ENCODE measurements at regions not wholly inside any gene's neighbourhood (a gene's known extent, or its start where the extent isn't known, plus 50 kb on each side); places are given as distances from the start of the nearest gene placed in this dataset.

GRCh38 chr16:9331503-9331902, 240.1 kb downstream of the HAPSTR1 start:
- peaks cover 3% of the 10 kb centered on the region for H3K27me3 Mint-ChIP-seq
- no peak for DNase-seq (ENCODE audit: low spot score, unreplicated experiment)
- TF ChIP-seq CTCF (IDR thresholded peaks at IDR 0.05; ENCODE audit: unreplicated experiment), result no peak
- H3K9me3 Mint-ChIP-seq (ENCODE audit: low read depth), result no peaks in the 10 kb centered on the region
- no peaks in the 10 kb centered on the region for H3K36me3 Mint-ChIP-seq (ENCODE audit: insufficient read depth)
- H3K27ac Mint-ChIP-seq, result no peak overlapping the region
- no peak overlapping the region for H3K4me3 Mint-ChIP-seq (ENCODE audit: low read depth)
- H3K4me1 Mint-ChIP-seq (ENCODE audit: low read depth), result no peaks in the 10 kb centered on the region

GRCh38 chr16:9332574-9333148, 241.2 kb downstream of the HAPSTR1 start:
- Mint-ChIP-seq H3K36me3 (ENCODE audit: insufficient read depth) (no peaks in the 10 kb centered on the region), H3K9me3 (ENCODE audit: low read depth) (no peaks in the 10 kb centered on the region), H3K27me3 (peaks cover 5% of the 10 kb centered on the region), H3K4me1 (ENCODE audit: low read depth) (peaks cover 4% of the 10 kb centered on the region), H3K27ac (no peak overlapping the region), H3K4me3 (ENCODE audit: low read depth) (no peak overlapping the region)
- no peak for DNase-seq (ENCODE audit: low spot score, unreplicated experiment)
- TF ChIP-seq CTCF (IDR thresholded peaks at IDR 0.05; ENCODE audit: unreplicated experiment), result no peak

- peaks cover 5% of the 10 kb centered on the region for H3K27me3 Mint-ChIP-seq
- H3K36me3 Mint-ChIP-seq (ENCODE audit: insufficient read depth), result no peaks in the 10 kb centered on the region
- H3K4me3 Mint-ChIP-seq (ENCODE audit: low read depth), result no peak overlapping the region
- no peak for DNase-seq (ENCODE audit: low spot score, unreplicated experiment)
- no peaks in the 10 kb centered on the region for H3K9me3 Mint-ChIP-seq (ENCODE audit: low read depth)
- H3K27ac Mint-ChIP-seq, result no peak overlapping the region
- peaks cover 4% of the 10 kb centered on the region for H3K4me1 Mint-ChIP-seq (ENCODE audit: low read depth)
- TF ChIP-seq CTCF (IDR thresholded peaks at IDR 0.05; ENCODE audit: unreplicated experiment), result no peak
Measured at GRCh38 chr16:9333469-9333868, 242.0 kb downstream of the HAPSTR1 start.

GRCh38 chr16:9334103-9334502, 242.7 kb downstream of the HAPSTR1 start:
- Mint-ChIP-seq H3K27me3 (peaks cover 5% of the 10 kb centered on the region), H3K27ac (no peak overlapping the region), H3K4me1 (ENCODE audit: low read depth) (peaks cover 4% of the 10 kb centered on the region), H3K36me3 (ENCODE audit: insufficient read depth) (no peaks in the 10 kb centered on the region), H3K4me3 (ENCODE audit: low read depth) (no peak overlapping the region), H3K9me3 (ENCODE audit: low read depth) (no peaks in the 10 kb centered on the region)
- TF ChIP-seq CTCF (IDR thresholded peaks at IDR 0.05; ENCODE audit: unreplicated experiment), result no peak
- DNase-seq (ENCODE audit: low spot score, unreplicated experiment), result no peak

- peaks cover 4% of the 10 kb centered on the region for H3K4me1 Mint-ChIP-seq (ENCODE audit: low read depth)
- TF ChIP-seq CTCF (IDR thresholded peaks at IDR 0.05; ENCODE audit: unreplicated experiment), result no peak
- H3K27ac Mint-ChIP-seq, result no peak overlapping the region
- H3K9me3 Mint-ChIP-seq (ENCODE audit: low read depth), result no peaks in the 10 kb centered on the region
- H3K36me3 Mint-ChIP-seq (ENCODE audit: insufficient read depth), result no peaks in the 10 kb centered on the region
- H3K27me3 Mint-ChIP-seq, result peaks cover 4% of the 10 kb centered on the region
- DNase-seq (ENCODE audit: low spot score, unreplicated experiment), result no peak
- no peak overlapping the region for H3K4me3 Mint-ChIP-seq (ENCODE audit: low read depth)
Measured at GRCh38 chr16:9337308-9338032, 246.0 kb downstream of the HAPSTR1 start.
